Activated naive CD8-positive, alpha-beta T cell treated with anti-CD3 and anti-CD28 coated beads, Interleukin-2, amount 50 U/mL, for 24 hours (primary cell): ENCODE measurements at regions not wholly inside any gene's neighbourhood (a gene's known extent, or its start where the extent isn't known, plus 50 kb on each side); places are given as distances from the start of the nearest gene placed in this dataset.
"Not testable (repeated sequence)": the region's sequence is repeated elsewhere in the genome, so short reads cannot be mapped to it uniquely, and the experiment has no call there.

ENCODE experiments used
- ATAC-seq: fragments of 150-1000 bp; cut with Tn5 transposase; one replicate; pipeline ENCODE4 v1.10.0; 2021
- DNase-seq: peaks from one replicate; pipeline ENCODE4 v3.0.0; 2021
- H3K27ac Mint-ChIP-seq: one replicate; pipeline ENCODE4 v1.8.0; 2021; ENCODE audit warnings: mild to moderate bottlenecking, mixed read lengths
- H3K27me3 Mint-ChIP-seq: one replicate; pipeline ENCODE4 v1.8.0; 2021; ENCODE audit warnings: mixed read lengths
- H3K36me3 Mint-ChIP-seq: one replicate; pipeline ENCODE4 v1.8.0; 2021; ENCODE audit warnings: low read depth, mixed read lengths
- H3K4me1 Mint-ChIP-seq: one replicate; pipeline ENCODE4 v1.8.0; 2021; ENCODE audit warnings: mixed read lengths
- H3K4me3 Mint-ChIP-seq: one replicate; pipeline ENCODE4 v1.8.0; 2021; ENCODE audit warnings: mild to moderate bottlenecking, moderate library complexity, mixed read lengths
- H3K9me3 Mint-ChIP-seq: one replicate; pipeline ENCODE4 v1.8.0; 2021; ENCODE audit warnings: mixed read lengths

DNA sequence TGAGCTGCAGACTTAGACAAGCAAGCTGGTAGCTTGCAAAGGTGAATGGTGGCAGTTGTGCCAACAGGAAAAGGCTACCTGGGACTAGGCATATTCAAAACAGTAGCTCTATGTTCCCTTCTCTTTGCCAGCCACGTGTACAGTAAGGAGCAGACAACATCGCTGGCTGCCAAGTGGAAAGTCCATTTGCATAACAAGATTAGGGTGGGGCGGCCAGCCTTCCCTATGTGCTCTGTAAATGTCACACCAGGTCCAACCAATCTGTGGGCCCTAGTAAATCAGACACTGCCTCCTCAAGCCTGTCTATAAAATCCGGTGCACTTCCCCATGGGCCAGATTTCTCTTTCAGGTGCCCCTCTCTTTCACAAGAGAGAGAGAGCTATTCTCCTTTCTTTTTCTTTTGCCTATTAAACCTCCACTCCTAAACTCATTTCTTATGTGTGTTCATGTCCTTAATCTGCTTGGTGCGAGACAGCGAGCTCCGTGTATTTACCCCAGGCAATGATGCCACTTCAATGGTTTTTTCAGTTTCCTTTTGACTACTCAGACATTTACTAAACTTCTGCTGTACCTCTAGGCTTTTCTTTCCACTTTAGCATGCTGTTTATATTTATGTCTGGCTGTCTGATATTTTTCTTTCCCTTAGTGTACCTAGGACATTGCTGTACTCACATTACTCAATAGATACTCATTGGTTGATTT is 297.4 kb upstream of the GCFC2 start:
- Mint-ChIP-seq H3K4me1 (no peaks in the 10 kb centered on the region), H3K27ac (no peak overlapping the region), H3K9me3 (peaks cover 8% of the 10 kb centered on the region), H3K27me3 (no peaks in the 10 kb centered on the region), H3K4me3 (no peak overlapping the region), H3K36me3 (no peaks in the 10 kb centered on the region)
- DNase-seq (no peak), ATAC-seq (no peak)

- H3K36me3 Mint-ChIP-seq = no peaks in the 10 kb centered on the region
- H3K4me3 Mint-ChIP-seq = no peak overlapping the region
- ATAC-seq (no peak), DNase-seq (no peak)
- no peaks in the 10 kb centered on the region for H3K4me1 Mint-ChIP-seq
- peaks cover 6% of the 10 kb centered on the region for H3K9me3 Mint-ChIP-seq
- no peak overlapping the region for H3K27ac Mint-ChIP-seq
- no peaks in the 10 kb centered on the region for H3K27me3 Mint-ChIP-seq
Observed at GRCh38 chr2:76000425-76000824, 289.7 kb upstream of the GCFC2 start.

- Mint-ChIP-seq H3K4me3 (no peak overlapping the region), H3K36me3 (no peaks in the 10 kb centered on the region), H3K27ac (no peak overlapping the region), H3K9me3 (peaks cover 11% of the 10 kb centered on the region), H3K27me3 (no peaks in the 10 kb centered on the region), H3K4me1 (no peaks in the 10 kb centered on the region)
- DNase-seq (no peak), ATAC-seq (no peak)
Observed at GRCh38 chr2:75998451-75998850, 287.7 kb upstream of the GCFC2 start.

DNA sequence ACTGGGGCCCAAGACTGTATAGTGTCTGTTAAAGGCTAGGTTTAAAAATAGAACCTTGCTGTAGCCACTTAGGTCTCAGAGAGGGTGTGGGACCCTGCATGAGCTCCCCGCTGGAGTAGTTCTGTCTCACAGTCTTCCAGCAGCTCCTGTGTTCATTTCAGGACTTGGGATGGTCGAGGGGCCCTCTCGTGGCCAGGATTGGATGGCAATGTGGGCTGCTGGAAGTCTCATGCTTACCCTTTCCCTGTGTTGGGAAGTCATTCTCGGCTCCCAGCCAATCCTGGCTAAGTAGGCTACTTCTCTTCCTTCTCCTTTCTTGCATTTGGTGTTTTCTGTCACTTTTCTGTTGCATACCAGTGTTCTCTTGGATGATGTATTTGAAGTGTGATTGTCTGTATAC is 284.0 kb upstream of the GCFC2 start:
- H3K4me3 Mint-ChIP-seq = no peak overlapping the region
- DNase-seq = no peak
- H3K27ac Mint-ChIP-seq = no peak overlapping the region
- no peaks in the 10 kb centered on the region for H3K27me3 Mint-ChIP-seq
- H3K9me3 Mint-ChIP-seq = peaks cover 20% of the 10 kb centered on the region
- ATAC-seq = no peak
- no peaks in the 10 kb centered on the region for H3K4me1 Mint-ChIP-seq
- H3K36me3 Mint-ChIP-seq = no peaks in the 10 kb centered on the region

GRCh38 chr2:75988622-75989021 is 277.9 kb upstream of the GCFC2 start:
- not testable (repeated sequence) for DNase-seq, H3K27ac Mint-ChIP-seq, H3K4me1 Mint-ChIP-seq, H3K36me3 Mint-ChIP-seq, ATAC-seq, H3K27me3 Mint-ChIP-seq, H3K4me3 Mint-ChIP-seq
- peaks cover 23% of the 10 kb centered on the region for H3K9me3 Mint-ChIP-seq

GRCh38 chr2:75986617-75987016 is 275.9 kb upstream of the GCFC2 start:
- Mint-ChIP-seq H3K27me3 (no peaks in the 10 kb centered on the region), H3K27ac (no peak overlapping the region), H3K4me1 (no peaks in the 10 kb centered on the region), H3K4me3 (no peak overlapping the region), H3K36me3 (no peaks in the 10 kb centered on the region), H3K9me3 (peaks cover 15% of the 10 kb centered on the region)
- ATAC-seq (no peak), DNase-seq (no peak)

DNA sequence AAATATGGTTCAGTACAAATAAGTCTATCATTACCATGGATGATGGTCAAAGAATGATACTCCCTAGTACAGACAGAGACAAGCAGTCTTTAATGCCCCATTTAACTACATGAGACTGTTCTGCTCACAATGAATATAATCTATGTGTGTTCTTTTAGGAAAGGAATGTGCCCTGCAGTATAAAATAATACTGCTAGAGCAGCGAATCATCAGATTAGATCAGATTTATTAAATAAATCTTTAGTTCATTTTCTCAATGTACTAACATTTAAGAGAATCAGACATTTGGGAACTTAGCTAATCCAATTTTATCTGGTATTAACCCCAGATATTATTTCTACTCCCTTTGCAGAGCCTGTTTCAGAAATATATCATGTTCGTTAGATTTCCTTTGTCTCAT is 272.0 kb upstream of the GCFC2 start:
- no peak overlapping the region for H3K27ac Mint-ChIP-seq
- no peak overlapping the region for H3K4me3 Mint-ChIP-seq
- ATAC-seq (no peak), DNase-seq (no peak)
- peaks cover 7% of the 10 kb centered on the region for H3K9me3 Mint-ChIP-seq
- no peaks in the 10 kb centered on the region for H3K27me3 Mint-ChIP-seq
- no peaks in the 10 kb centered on the region for H3K4me1 Mint-ChIP-seq
- H3K36me3 Mint-ChIP-seq = no peaks in the 10 kb centered on the region

DNA sequence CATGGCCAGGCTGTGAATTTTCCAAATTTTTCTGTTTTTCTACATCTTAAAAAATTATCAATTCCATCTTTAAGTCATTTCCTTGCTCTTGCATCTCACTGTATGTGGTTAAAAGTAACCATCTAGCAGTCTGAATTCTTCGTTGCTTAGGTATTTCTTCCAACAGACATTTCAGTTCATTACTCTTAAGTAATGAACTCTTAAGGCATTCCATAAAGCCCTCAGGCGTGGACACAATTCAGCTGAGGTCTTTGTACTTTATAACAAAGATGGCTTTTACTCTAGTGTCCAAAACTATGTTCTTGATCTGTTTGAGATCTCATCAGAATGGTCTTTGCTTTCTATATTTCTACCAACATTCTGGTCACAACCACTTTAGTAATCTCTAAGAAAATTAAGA is 253.9 kb upstream of the GCFC2 start:
- Mint-ChIP-seq H3K9me3 (no peaks in the 10 kb centered on the region), H3K36me3 (no peaks in the 10 kb centered on the region), H3K4me1 (no peaks in the 10 kb centered on the region), H3K27ac (no peak overlapping the region), H3K4me3 (no peak overlapping the region), H3K27me3 (no peaks in the 10 kb centered on the region)
- DNase-seq = no peak
- no peak for ATAC-seq

DNA sequence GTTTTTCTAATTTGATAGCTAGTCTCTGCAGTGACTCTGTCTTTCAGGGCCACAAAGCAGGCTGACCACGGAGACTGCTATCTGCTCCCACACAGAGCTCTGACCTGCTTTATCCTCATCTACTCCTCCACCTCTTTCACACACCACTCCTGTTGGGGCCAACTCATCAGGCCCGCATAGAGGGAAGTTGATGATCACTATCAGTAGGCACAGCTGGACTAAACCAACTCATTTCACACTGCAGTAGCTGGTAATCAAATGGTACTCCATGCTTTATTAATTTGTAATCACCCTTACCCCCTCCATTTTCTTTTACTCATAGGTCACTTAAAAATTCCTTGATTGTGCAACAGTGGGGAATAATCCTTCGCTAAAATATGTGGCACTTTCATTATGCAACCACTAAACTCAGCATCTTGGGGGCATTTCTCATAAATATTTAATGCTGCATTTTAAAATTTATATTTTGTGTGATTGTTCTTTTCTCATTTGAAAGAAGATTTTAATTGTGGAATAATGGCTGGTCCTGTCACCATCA is 249.8 kb upstream of the GCFC2 start:
- Mint-ChIP-seq H3K27ac (no peak overlapping the region), H3K9me3 (no peaks in the 10 kb centered on the region), H3K36me3 (no peaks in the 10 kb centered on the region), H3K4me1 (no peaks in the 10 kb centered on the region), H3K27me3 (no peaks in the 10 kb centered on the region), H3K4me3 (no peak overlapping the region)
- DNase-seq = no peak
- no peak for ATAC-seq

- Mint-ChIP-seq H3K4me3 (no peak overlapping the region), H3K4me1 (no peaks in the 10 kb centered on the region), H3K9me3 (no peaks in the 10 kb centered on the region), H3K36me3 (no peaks in the 10 kb centered on the region), H3K27me3 (no peaks in the 10 kb centered on the region), H3K27ac (no peak overlapping the region)
- ATAC-seq (no peak), DNase-seq (no peak)
Observed at GRCh38 chr2:75959724-75960471, 249.2 kb upstream of the GCFC2 start.

- Mint-ChIP-seq H3K9me3 (no peaks in the 10 kb centered on the region), H3K27ac (no peak overlapping the region), H3K27me3 (no peaks in the 10 kb centered on the region), H3K4me3 (no peak overlapping the region), H3K36me3 (no peaks in the 10 kb centered on the region), H3K4me1 (no peaks in the 10 kb centered on the region)
- DNase-seq = no peak
- ATAC-seq = no peak
Observed at GRCh38 chr2:75954761-75955160, 244.0 kb upstream of the GCFC2 start.

DNA sequence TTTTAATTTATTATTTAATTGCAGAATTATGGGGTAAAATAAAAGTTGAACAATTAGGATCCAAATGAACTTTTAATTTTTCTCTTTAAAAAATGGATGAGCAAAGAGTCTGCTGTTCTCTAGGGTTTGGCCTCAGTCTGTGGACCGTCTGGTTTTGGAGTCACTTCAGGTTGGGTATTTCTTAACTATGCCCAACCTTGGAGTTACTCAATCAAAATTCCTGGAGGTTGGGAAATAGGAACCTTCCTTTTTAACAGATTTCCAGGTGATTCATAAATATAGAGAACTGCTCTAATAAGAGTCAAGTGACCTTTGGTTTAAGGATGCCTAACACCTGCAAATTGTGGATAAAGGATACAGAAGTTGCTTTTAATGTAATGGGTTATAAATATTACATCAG is 241.5 kb upstream of the GCFC2 start:
- Mint-ChIP-seq H3K4me1 (no peaks in the 10 kb centered on the region), H3K27ac (no peak overlapping the region), H3K27me3 (no peaks in the 10 kb centered on the region), H3K36me3 (no peaks in the 10 kb centered on the region), H3K9me3 (no peaks in the 10 kb centered on the region), H3K4me3 (no peak overlapping the region)
- DNase-seq (no peak), ATAC-seq (no peak)

- ATAC-seq (no peak), DNase-seq (no peak)
- no peaks in the 10 kb centered on the region for H3K9me3 Mint-ChIP-seq
- no peaks in the 10 kb centered on the region for H3K27me3 Mint-ChIP-seq
- no peak overlapping the region for H3K4me3 Mint-ChIP-seq
- no peaks in the 10 kb centered on the region for H3K4me1 Mint-ChIP-seq
- H3K27ac Mint-ChIP-seq = no peak overlapping the region
- no peaks in the 10 kb centered on the region for H3K36me3 Mint-ChIP-seq
Observed at GRCh38 chr2:75949385-75950030, 238.8 kb upstream of the GCFC2 start.

DNA sequence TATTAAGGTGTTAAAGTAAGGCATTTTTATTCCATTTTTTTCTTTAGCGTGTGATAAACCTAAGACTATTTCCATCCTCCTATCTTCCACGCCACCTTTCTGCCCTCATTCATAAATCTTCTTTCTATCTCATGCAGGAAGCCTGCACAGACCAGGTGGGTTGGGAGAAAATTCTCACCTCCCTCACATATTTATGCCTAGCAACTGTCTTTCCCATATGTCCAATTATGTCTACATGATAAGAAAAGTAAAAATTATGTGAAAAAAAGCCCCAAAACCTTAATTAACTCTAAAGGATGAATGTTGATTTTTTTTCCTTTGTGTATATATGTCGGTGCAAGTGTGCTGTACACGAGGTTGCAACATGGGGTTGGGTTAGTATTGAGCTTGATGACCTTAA is 225.6 kb upstream of the GCFC2 start:
- H3K36me3 Mint-ChIP-seq = no peaks in the 10 kb centered on the region
- H3K27ac Mint-ChIP-seq = no peak overlapping the region
- H3K4me1 Mint-ChIP-seq = no peaks in the 10 kb centered on the region

GRCh38 chr2:75932996-75933395 is 222.3 kb upstream of the GCFC2 start:
- no peak for DNase-seq
- peaks cover 3% of the 10 kb centered on the region for H3K9me3 Mint-ChIP-seq

More for the DNA sequence above, 225.6 kb upstream of the GCFC2 start:
- no peaks in the 10 kb centered on the region for H3K27me3 Mint-ChIP-seq
- ATAC-seq (no peak), DNase-seq (no peak)
- H3K4me3 Mint-ChIP-seq = no peak overlapping the region
- H3K9me3 Mint-ChIP-seq = peaks cover 8% of the 10 kb centered on the region

More at GRCh38 chr2:75932996-75933395, 222.3 kb upstream of the GCFC2 start:
- no peaks in the 10 kb centered on the region for H3K36me3 Mint-ChIP-seq
- no peaks in the 10 kb centered on the region for H3K27me3 Mint-ChIP-seq
- no peak overlapping the region for H3K4me3 Mint-ChIP-seq
- ATAC-seq = no peak
- H3K27ac Mint-ChIP-seq = no peak overlapping the region
- no peaks in the 10 kb centered on the region for H3K4me1 Mint-ChIP-seq
